IMR-90 (cell line): ENCODE measurements at regions not wholly inside any gene's neighbourhood (a gene's known extent, or its start where the extent isn't known, plus 50 kb on each side); places are given as distances from the start of the nearest gene placed in this dataset.

Experiments used
- ATAC-seq: fragments of 200-7000 bp; cut with Tn5 transposase; 2 replicates; pipeline ENCODE4 v1.9.1; 2020; ENCODE audit warnings: low read depth, mild to moderate bottlenecking, moderate library complexity
- BruUV-seq: library from RNA; stranded (reverse); fragments of 400-500 nt; replicated peaks from 2 replicates; lab custom pipeline; 2021; lab: Mats Ljungman, UMichigan
- CTCF ChIA-PET: fragments of 300-600 bp; formaldehyde crosslinking; extraction: SDS; loops from one replicate; lab custom pipeline; 2021; ENCODE audit warnings: antibody characterized with exemption; lab: Yijun Ruan, JAX
- POLR2A ChIA-PET: fragments of 300-600 bp; sonication (Branson Sonifier 250); formaldehyde crosslinking; loops from one replicate; lab custom pipeline; 2022; ENCODE audit warnings: antibody characterized with exemption; ENCODE audit not compliant: unreplicated experiment; lab: Charles Lee
- DNase-seq: peaks from one replicate; pipeline ENCODE4 v3.0.0; 2013
- H2AFZ ChIP-seq: replicated peaks from 2 replicates; pipeline ENCODE3; 2013; ENCODE audit warnings: low read length, mild to moderate bottlenecking; ENCODE audit not compliant: poor library complexity
- H2AK5ac ChIP-seq: 2 replicates; pipeline ENCODE4 v1.6.1; 2013; ENCODE audit warnings: low read depth, low read length, inconsistent platforms
- H2AK9ac ChIP-seq: replicated peaks from 2 replicates; pipeline ENCODE3; 2013; ENCODE audit warnings: mild to moderate bottlenecking, low read depth, low read length, moderate library complexity; ENCODE audit not compliant: poor library complexity
- H2BK120ac ChIP-seq: 2 replicates; pipeline ENCODE4 v1.6.1; 2013; ENCODE audit warnings: low read depth, low read length, inconsistent platforms
- H2BK15ac ChIP-seq: 3 replicates; pipeline ENCODE4 v1.6.1; 2013; ENCODE audit warnings: low read depth, low read length, inconsistent platforms
- H2BK20ac ChIP-seq: 2 replicates; pipeline ENCODE4 v1.6.1; 2013; ENCODE audit warnings: low read depth, mild to moderate bottlenecking, inconsistent platforms, low read length, moderate library complexity
- H2BK5ac ChIP-seq: 2 replicates; pipeline ENCODE4 v1.6.1; 2013; ENCODE audit warnings: mild to moderate bottlenecking, low read depth, low read length, inconsistent platforms; ENCODE audit not compliant: poor library complexity, severe bottlenecking
- H3K14ac ChIP-seq: replicated peaks from 2 replicates; pipeline ENCODE4 v1.6.1; 2013; ENCODE audit warnings: low read depth, low read length, inconsistent platforms
- H3K18ac ChIP-seq: 2 replicates; pipeline ENCODE4 v1.6.1; 2013; ENCODE audit warnings: low read depth, low read length, control low read depth
- H3K23ac ChIP-seq: 2 replicates; pipeline ENCODE4 v1.6.1; 2013; ENCODE audit warnings: low read depth, low read length, inconsistent platforms
- H3K27ac ChIP-seq: 2 replicates; pipeline ENCODE4 v1.5.1; 2013; ENCODE audit warnings: mild to moderate bottlenecking, control low read depth, low read length; ENCODE audit not compliant: insufficient read depth
- H3K27me3 ChIP-seq: 2 replicates; pipeline ENCODE4 v1.6.1; 2013; ENCODE audit warnings: low read length; ENCODE audit not compliant: control insufficient read depth, insufficient read depth
- H3K36me3 ChIP-seq: 2 replicates; pipeline ENCODE4 v1.6.1; 2013; ENCODE audit warnings: low read length, mixed read lengths; ENCODE audit not compliant: control insufficient read depth, insufficient read depth
- H3K4ac ChIP-seq: 2 replicates; pipeline ENCODE4 v1.6.1; 2013; ENCODE audit warnings: low read depth, low read length, inconsistent platforms
- H3K4me1 ChIP-seq: 2 replicates; pipeline ENCODE4 v1.6.1; 2013; ENCODE audit warnings: low read length, mixed read lengths; ENCODE audit not compliant: control insufficient read depth, insufficient read depth
- H3K4me2 ChIP-seq: 2 replicates; pipeline ENCODE4 v1.6.1; 2013; ENCODE audit warnings: low read depth, mild to moderate bottlenecking, control low read depth, low read length, moderate library complexity
- H3K4me3 ChIP-seq: 2 replicates; pipeline ENCODE4 v1.5.1; 2013; ENCODE audit warnings: low read depth, mild to moderate bottlenecking, control low read depth, low read length, moderate library complexity; ENCODE audit not compliant: insufficient read depth
- H3K56ac ChIP-seq: 2 replicates; pipeline ENCODE4 v1.6.1; 2013; ENCODE audit warnings: low read length, inconsistent platforms; ENCODE audit not compliant: insufficient read depth; ENCODE audit errors: extremely low read depth
- H3K79me1 ChIP-seq, 2 experiments: 2 replicates each; pipeline ENCODE4 v1.6.1; 2013; ENCODE audit warnings: low read length in 2 of 2, inconsistent platforms in 1 of 2, low read depth in 1 of 2
- H3K9ac ChIP-seq: 2 replicates; pipeline ENCODE4 v1.6.1; 2013; ENCODE audit warnings: low read depth, low read length, control low read depth
- H3K9me1 ChIP-seq: 2 replicates; pipeline ENCODE4 v1.6.1; 2013; ENCODE audit warnings: low read length, inconsistent platforms; ENCODE audit not compliant: insufficient read depth
- H3K9me3 ChIP-seq: 2 replicates; pipeline ENCODE4 v1.6.1; 2013; ENCODE audit warnings: low read length; ENCODE audit not compliant: control insufficient read depth, insufficient read depth
- H4K20me1 ChIP-seq: 2 replicates; pipeline ENCODE4 v1.6.1; 2013; ENCODE audit warnings: low read length, inconsistent platforms; ENCODE audit not compliant: insufficient read depth
- H4K5ac ChIP-seq: 2 replicates; pipeline ENCODE4 v1.6.1; 2013; ENCODE audit warnings: mild to moderate bottlenecking, low read depth, low read length, control low read depth
- H4K8ac ChIP-seq, 2 experiments: 2 replicates each; pipeline ENCODE4 v1.6.1; 2013; ENCODE audit warnings: low read depth in 2 of 2, low read length in 2 of 2, control low read depth in 1 of 2, inconsistent platforms in 1 of 2
- H4K91ac ChIP-seq: 2 replicates; pipeline ENCODE4 v1.6.1; 2013; ENCODE audit warnings: low read depth, low read length, inconsistent platforms; ENCODE audit not compliant: insufficient read depth
- BHLHE40 ChIP-seq: fragments of 150-350 bp; IDR thresholded peaks from 2 replicates; pipeline ENCODE4 v1.6.1; 2016; ENCODE audit warnings: mild to moderate bottlenecking, low read depth, low read length
- MAFK ChIP-seq: IDR thresholded peaks from 2 replicates; pipeline ENCODE4 v1.6.1; 2012; ENCODE audit warnings: low read depth, low read length, improper control_type of control experiment
- MXI1 ChIP-seq: IDR thresholded peaks from 2 replicates; pipeline ENCODE4 v1.6.1; 2012; ENCODE audit warnings: low read depth, mild to moderate bottlenecking, low read length, moderate library complexity, borderline replicate concordance
- NFE2L2 ChIP-seq: fragments of 150-350 bp; IDR thresholded peaks from 2 replicates; pipeline ENCODE4 v1.6.1; 2016; ENCODE audit warnings: low read depth, mild to moderate bottlenecking, low read length
- POLR2A ChIP-seq: IDR thresholded peaks from 2 replicates; pipeline ENCODE4 v1.6.1; 2012; ENCODE audit warnings: mild to moderate bottlenecking, low read depth, low read length
- RFX5 ChIP-seq: IDR thresholded peaks from 2 replicates; pipeline ENCODE4 v1.8.0; 2012; ENCODE audit warnings: low read depth, mild to moderate bottlenecking, low read length, moderate library complexity
- SMC3 ChIP-seq: fragments of 150-350 bp; IDR thresholded peaks from 2 replicates; pipeline ENCODE4 v1.6.1; 2016; ENCODE audit warnings: low read depth, mild to moderate bottlenecking, antibody characterized with exemption, low read length, moderate library complexity
- USF2 ChIP-seq: fragments of 150-350 bp; IDR thresholded peaks from 2 replicates; pipeline ENCODE4 v1.6.1; 2017; ENCODE audit warnings: mild to moderate bottlenecking, antibody characterized with exemption, low read length, low read depth
- WGBS, 2 experiments: methylation state at CpG; one replicate each; pipeline versions ENCODE4 v1.1.5 to v1.1.7; 2013; ENCODE audit warnings: missing lambda C conversion rate in 2 of 2; ENCODE audit not compliant: insufficient read length in 1 of 2; ENCODE audit errors: extremely low coverage in 2 of 2; 5-methylcytosine and 5-hydroxymethylcytosine counted together
- dilution Hi-C: fragments of 300-500 bp; cut with HindIII; formaldehyde crosslinking; loops from one replicate; pipeline ENCODE4 v1.14.3; 2018; ENCODE audit warnings: low sequenced_read_pairs; ENCODE audit not compliant: unreplicated experiment
- in situ Hi-C: fragments of 300-500 bp; cut with MboI; formaldehyde crosslinking; loops from 3 replicates; pipeline ENCODE4 v1.14.3; 2019; ENCODE audit warnings: low sequenced_read_pairs, inconsistent platforms, mixed read lengths
- intact Hi-C: fragments of 100-400 bp; cut with micrococcal nuclease; formaldehyde crosslinking; loops from 2 replicates; pipeline ENCODE4 v1.10.0; 2022

DNA sequence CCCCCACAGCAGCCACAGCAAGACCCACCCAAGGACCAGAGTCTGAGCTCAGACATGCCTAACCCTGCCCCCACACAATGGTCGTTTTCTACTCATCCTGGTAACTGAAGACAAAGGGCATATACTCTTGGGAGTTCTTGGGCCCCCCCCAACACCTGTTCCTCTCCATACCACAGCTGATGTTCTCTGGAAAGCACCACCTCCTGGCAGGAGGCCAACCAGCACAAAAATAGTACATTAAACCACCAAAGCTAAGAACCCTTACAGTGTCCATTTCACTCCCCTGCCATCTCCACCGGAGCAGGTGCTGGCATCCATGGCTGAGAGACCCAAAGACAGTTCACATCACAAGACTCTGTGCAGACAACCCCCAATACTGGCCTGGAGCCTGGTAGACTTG lies 80.6 kb upstream of the DAAM1 start:
- H4K91ac ChIP-seq = no peak overlapping the region
- H3K9me1 ChIP-seq = no peaks in the 10 kb centered on the region
- no peak overlapping the region for H3K18ac ChIP-seq
- no peaks in the 10 kb centered on the region for H3K9me3 ChIP-seq
- H2BK5ac ChIP-seq = no peak overlapping the region
- no peak overlapping the region for H3K4me2 ChIP-seq
- no peak overlapping the region for H2AK9ac ChIP-seq
- no peak overlapping the region for H3K4me3 ChIP-seq
- POLR2A ChIA-PET = no interaction called here
- H3K23ac ChIP-seq = no peak overlapping the region
- no peak overlapping the region for H3K9ac ChIP-seq
- CTCF ChIA-PET = no interaction called here
- H3K36me3 ChIP-seq = no peaks in the 10 kb centered on the region
- 0 out of 2 replicates have a peak, but pooled peaks cover 1% of the 10 kb centered on the region for H3K4me1 ChIP-seq
- intact Hi-C loops = no loop called here
- H2AFZ ChIP-seq = no peak overlapping the region
- TF ChIP-seq BHLHE40 (no peak), RFX5 (no peak), MAFK (no peak), USF2 (no peak), MXI1 (no peak), NFE2L2 (no peak), POLR2A (no peak), SMC3 (no peak)
- ATAC-seq (no peak), DNase-seq (no peak)
- H4K5ac ChIP-seq = no peak overlapping the region
- H2BK15ac ChIP-seq = no peak overlapping the region
- no peak overlapping the region for H2BK120ac ChIP-seq
- in situ Hi-C loops = no loop called here
- H3K79me1 ChIP-seq = no peaks in the 10 kb centered on the region
- no peaks in the 10 kb centered on the region for H3K27me3 ChIP-seq
- no peak overlapping the region for H3K27ac ChIP-seq
- H3K14ac ChIP-seq = no peak overlapping the region
- no peak overlapping the region for H3K4ac ChIP-seq
- H2BK20ac ChIP-seq = no peak overlapping the region
- no peaks in the 10 kb centered on the region for H4K20me1 ChIP-seq
- no peak overlapping the region for H3K56ac ChIP-seq
- H2AK5ac ChIP-seq = no peak overlapping the region
- 44% methylated on average over 2 of the region's 2 CpGs; no CpG with 5 or more reads in 1 of the 2 experiments for WGBS, 2 experiments
- no TSS peak for BruUV-seq
- dilution Hi-C loops = no loop called here
- H4K8ac ChIP-seq = no peak overlapping the region
